ENCODE measurements at regions not wholly inside any gene's neighbourhood (a gene's known extent, or its start where the extent isn't known, plus 50 kb on each side); places are given as distances from the start of the nearest gene placed in this dataset.

- DNase-seq, result no peak
- no TSS peak for BruUV-seq (replicated peaks)
- intact Hi-C loops (cut with micrococcal nuclease; ENCODE audit: unreplicated experiment), result loop anchor here (10.0 kb wide), 1 partner anchor 172 kb away; no protein-coding TSS in a partner anchor
- Histone ChIP-seq H3K4me1 (no peaks in the 10 kb centered on the region), H3K4me3 (ENCODE audit: low read depth, low read length) (no peak overlapping the region), H3K9me3 (no peaks in the 10 kb centered on the region), H3K36me3 (ENCODE audit: control insufficient read depth, insufficient read depth, low read length) (no peaks in the 10 kb centered on the region), H3K27me3 (replicated peaks; ENCODE audit: control insufficient read depth, insufficient read depth, low read length) (no peaks in the 10 kb centered on the region)
- no peak overlapping the region for H3K27ac Mint-ChIP-seq (ENCODE audit: unreplicated experiment)
- no peaks in the 10 kb centered on the region for H3K9me3 Mint-ChIP-seq (ENCODE audit: unreplicated experiment)
- no peak for TF ChIP-seq CTCF (IDR thresholded peaks at IDR 0.05; ENCODE audit: insufficient read depth in 1 of 2, low read depth in 1 of 2, low read length in 1 of 2, severe bottlenecking in 1 of 2, unreplicated experiment in 1 of 2)
- H3K36me3 Mint-ChIP-seq (ENCODE audit: insufficient read depth, unreplicated experiment), result no peaks in the 10 kb centered on the region
- no peaks in the 10 kb centered on the region for H3K27me3 Mint-ChIP-seq (ENCODE audit: insufficient read depth, unreplicated experiment)
- CTCF ChIA-PET, result no interaction called here
- POLR2A ChIA-PET, result no interaction called here
- H3K4me3 Mint-ChIP-seq (ENCODE audit: unreplicated experiment), result no peak overlapping the region
- H3K4me1 Mint-ChIP-seq (ENCODE audit: low read depth, unreplicated experiment), result no peaks in the 10 kb centered on the region
Measured at GRCh38 chr4:35166466-35166865, 1077.8 kb downstream of the ARAP2 start.

DNA sequence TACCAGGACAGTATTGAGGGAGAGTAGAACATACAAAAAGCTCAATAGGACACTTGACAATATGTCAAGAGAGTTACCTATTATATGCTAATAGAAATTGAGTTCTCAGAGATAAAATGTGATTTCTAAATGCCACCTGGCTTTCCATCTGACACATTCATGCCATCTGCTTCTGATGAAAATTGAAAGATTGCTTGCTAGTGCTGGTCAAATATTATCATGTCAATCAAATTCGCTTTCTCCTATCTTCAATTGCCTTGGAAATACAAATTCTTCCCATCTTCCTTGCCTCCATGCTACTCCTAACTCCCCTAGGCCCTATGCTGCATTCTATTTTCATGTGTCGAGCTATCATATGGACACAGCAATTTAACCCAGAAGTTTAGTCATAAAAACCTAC is 1076.9 kb downstream of the ARAP2 start:
- ChIA-PET CTCF (no interaction called here), POLR2A (no interaction called here)
- Histone ChIP-seq H3K9me3 (no peaks in the 10 kb centered on the region), H3K4me3 (ENCODE audit: low read depth, low read length) (no peak overlapping the region), H3K36me3 (ENCODE audit: control insufficient read depth, insufficient read depth, low read length) (no peaks in the 10 kb centered on the region), H3K4me1 (no peaks in the 10 kb centered on the region), H3K27me3 (replicated peaks; ENCODE audit: control insufficient read depth, insufficient read depth, low read length) (no peaks in the 10 kb centered on the region)
- Mint-ChIP-seq H3K4me1 (ENCODE audit: low read depth, unreplicated experiment) (no peaks in the 10 kb centered on the region), H3K9me3 (ENCODE audit: unreplicated experiment) (no peaks in the 10 kb centered on the region), H3K27ac (ENCODE audit: unreplicated experiment) (no peak overlapping the region), H3K4me3 (ENCODE audit: unreplicated experiment) (no peak overlapping the region), H3K27me3 (ENCODE audit: insufficient read depth, unreplicated experiment) (no peaks in the 10 kb centered on the region), H3K36me3 (ENCODE audit: insufficient read depth, unreplicated experiment) (no peaks in the 10 kb centered on the region)
- TF ChIP-seq CTCF (IDR thresholded peaks at IDR 0.05; ENCODE audit: insufficient read depth in 1 of 2, low read depth in 1 of 2, low read length in 1 of 2, severe bottlenecking in 1 of 2, unreplicated experiment in 1 of 2), result no peak
- no peak for DNase-seq
- BruUV-seq (replicated peaks), result no TSS peak
- intact Hi-C loops (cut with micrococcal nuclease; ENCODE audit: unreplicated experiment), result loop anchor here (10.0 kb wide), 1 partner anchor 173 kb away; no protein-coding TSS in a partner anchor

- CTCF ChIA-PET, result no interaction called here
Measured at GRCh38 chr4:35175487-35175886, 1068.8 kb downstream of the ARAP2 start.

More at GRCh38 chr4:35175487-35175886, 1068.8 kb downstream of the ARAP2 start:
- Histone ChIP-seq H3K9me3 (no peaks in the 10 kb centered on the region), H3K4me3 (ENCODE audit: low read depth, low read length) (no peak overlapping the region), H3K4me1 (no peaks in the 10 kb centered on the region; the same call in 1 of the 2 replicates), H3K27me3 (replicated peaks; ENCODE audit: control insufficient read depth, insufficient read depth, low read length) (no peaks in the 10 kb centered on the region), H3K36me3 (ENCODE audit: control insufficient read depth, insufficient read depth, low read length) (no peaks in the 10 kb centered on the region)
- no peaks in the 10 kb centered on the region for H3K4me1 Mint-ChIP-seq (ENCODE audit: low read depth, unreplicated experiment)
- no peak overlapping the region for H3K4me3 Mint-ChIP-seq (ENCODE audit: unreplicated experiment)
- H3K36me3 Mint-ChIP-seq (ENCODE audit: insufficient read depth, unreplicated experiment), result no peaks in the 10 kb centered on the region
- no peaks in the 10 kb centered on the region for H3K9me3 Mint-ChIP-seq (ENCODE audit: unreplicated experiment)
- POLR2A ChIA-PET, result no interaction called here
- intact Hi-C loops (cut with micrococcal nuclease; ENCODE audit: unreplicated experiment), result no loop called here
- DNase-seq, result no peak
- no peak overlapping the region for H3K27ac Mint-ChIP-seq (ENCODE audit: unreplicated experiment)
- no TSS peak for BruUV-seq (replicated peaks)
- no peak for TF ChIP-seq CTCF (IDR thresholded peaks at IDR 0.05; ENCODE audit: insufficient read depth in 1 of 2, low read depth in 1 of 2, low read length in 1 of 2, severe bottlenecking in 1 of 2, unreplicated experiment in 1 of 2)
- peaks cover 5% of the 10 kb centered on the region for H3K27me3 Mint-ChIP-seq (ENCODE audit: insufficient read depth, unreplicated experiment)

Data from Caco-2 (cell line).